ENCODE measurements at regions not wholly inside any gene's neighbourhood (a gene's known extent, or its start where the extent isn't known, plus 50 kb on each side); places are given as distances from the start of the nearest gene placed in this dataset.

- no peak for TF ChIP-seq CTCF (IDR thresholded peaks at IDR 0.05)
- no peak for TF ChIP-seq POLR2A (IDR thresholded peaks at IDR 0.05)
Observed at GRCh38 chr2:67828066-67828465, 234.7 kb downstream of the C1D start.

Measured in body of pancreas (tissue), 4 donors.